Gastrocnemius medialis (tissue), 4 donors: ENCODE measurements at regions not wholly inside any gene's neighbourhood (a gene's known extent, or its start where the extent isn't known, plus 50 kb on each side); places are given as distances from the start of the nearest gene placed in this dataset.

ENCODE experiments used
- POLR2A ChIP-seq, 2 donors: fragments of 450-650 bp; IDR thresholded peaks; one replicate each; pipeline ENCODE4 v1.6.1; 2017; ENCODE audit warnings: antibody characterized with exemption in 2 of 2, mild to moderate bottlenecking in 2 of 2, moderate library complexity in 2 of 2
- TF ChIP-seq, protein P1 (sequence below), 5 experiments: fragments of 450-650 bp in 3 of 5; fragments of 200-600 bp in 2 of 5; sonication (generic) in 2 of 5; IDR thresholded peaks in 4 of 5; conservative IDR thresholded peaks in 1 of 5; 1 replicate in 4 of 5; 2 replicates in 1 of 5; pipeline ENCODE4 v1.5.1; 2016 to 2019; ENCODE audit warnings: antibody characterized with exemption in 5 of 5, mild to moderate bottlenecking in 3 of 5, moderate library complexity in 3 of 5

DNA sequence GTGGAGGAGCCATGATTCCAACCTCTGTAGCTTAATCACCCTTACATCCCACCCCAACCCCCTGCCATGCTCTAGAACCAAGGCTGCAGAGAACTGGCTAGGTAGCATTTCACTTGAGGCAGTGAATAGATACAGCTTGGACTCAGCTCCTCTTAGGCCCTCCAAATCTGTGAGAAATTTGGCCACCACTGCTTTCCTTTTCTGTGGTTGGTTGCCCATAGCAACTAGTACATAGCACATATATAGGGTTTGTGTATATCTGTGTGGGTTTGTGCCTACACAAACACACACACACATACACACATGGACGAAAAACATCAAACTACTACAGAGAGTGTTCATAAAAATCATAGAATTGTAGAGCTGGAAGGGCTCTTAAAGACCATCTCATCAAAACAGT, 52.0 kb upstream of the CCDC160 start:
- TF ChIP-seq, protein P1, sequence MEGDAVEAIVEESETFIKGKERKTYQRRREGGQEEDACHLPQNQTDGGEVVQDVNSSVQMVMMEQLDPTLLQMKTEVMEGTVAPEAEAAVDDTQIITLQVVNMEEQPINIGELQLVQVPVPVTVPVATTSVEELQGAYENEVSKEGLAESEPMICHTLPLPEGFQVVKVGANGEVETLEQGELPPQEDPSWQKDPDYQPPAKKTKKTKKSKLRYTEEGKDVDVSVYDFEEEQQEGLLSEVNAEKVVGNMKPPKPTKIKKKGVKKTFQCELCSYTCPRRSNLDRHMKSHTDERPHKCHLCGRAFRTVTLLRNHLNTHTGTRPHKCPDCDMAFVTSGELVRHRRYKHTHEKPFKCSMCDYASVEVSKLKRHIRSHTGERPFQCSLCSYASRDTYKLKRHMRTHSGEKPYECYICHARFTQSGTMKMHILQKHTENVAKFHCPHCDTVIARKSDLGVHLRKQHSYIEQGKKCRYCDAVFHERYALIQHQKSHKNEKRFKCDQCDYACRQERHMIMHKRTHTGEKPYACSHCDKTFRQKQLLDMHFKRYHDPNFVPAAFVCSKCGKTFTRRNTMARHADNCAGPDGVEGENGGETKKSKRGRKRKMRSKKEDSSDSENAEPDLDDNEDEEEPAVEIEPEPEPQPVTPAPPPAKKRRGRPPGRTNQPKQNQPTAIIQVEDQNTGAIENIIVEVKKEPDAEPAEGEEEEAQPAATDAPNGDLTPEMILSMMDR (IDR thresholded peaks at IDR 0.05 in 4 of 5, conservative IDR thresholded peaks at IDR 0.05 in 1 of 5) = no peak
- TF ChIP-seq POLR2A (IDR thresholded peaks at IDR 0.05) = no peak
